ENCODE measurements at regions not wholly inside any gene's neighbourhood (a gene's known extent, or its start where the extent isn't known, plus 50 kb on each side); places are given as distances from the start of the nearest gene placed in this dataset.

GRCh38 chr16:8430401-8430800, 159.9 kb downstream of the TMEM114 start:
- no peaks in the 10 kb centered on the region for H3K4me1 ChIP-seq
- FAIRE-seq (no peak), DNase-seq (ENCODE audit: low read depth in 1 of 2, low spot score in 1 of 2) (no peak), ATAC-seq (no peak)
- no peak overlapping the region for H3K27ac ChIP-seq
- CTCF ChIA-PET, result no interaction called here
- H3K4me3 ChIP-seq, result no peak overlapping the region
- WGBS (ENCODE audit: missing lambda C conversion rate), result 2% methylated on average over 3 of the region's 3 CpGs
- POLR2A ChIA-PET, result no interaction called here
- H3K9me3 ChIP-seq, result no peaks in the 10 kb centered on the region; the same call in 2 of the 3 replicates
- H3K4me2 ChIP-seq, result no peak overlapping the region
- TF ChIP-seq NR3C1 (IDR thresholded peaks at IDR 0.05) (no peak), JUNB (IDR thresholded peaks at IDR 0.05) (no peak), ZC3H11A (IDR thresholded peaks at IDR 0.05) (no peak), CTCF (IDR thresholded peaks at IDR 0.05) (no peak), TFCP2L1 (CRISPR knock-in tag; IDR thresholded peaks at IDR 0.05) (no peak), FOSL2 (IDR thresholded peaks at IDR 0.05) (no peak), FOSL2 (CRISPR knock-in tag; IDR thresholded peaks at IDR 0.05) (no peak), NPAS2 (CRISPR knock-in tag; IDR thresholded peaks at IDR 0.05; ENCODE audit: borderline replicate concordance) (no peak), HDAC2 (IDR thresholded peaks at IDR 0.05) (no peak), ATOH8 (CRISPR knock-in tag; IDR thresholded peaks at IDR 0.05; ENCODE audit: low read depth) (no peak)

- DNase-seq (ENCODE audit: low read depth in 1 of 2, low spot score in 1 of 2) (no peak), ATAC-seq (no peak), FAIRE-seq (no peak)
- H3K27ac ChIP-seq, result no peak overlapping the region
- no peak overlapping the region for H3K4me3 ChIP-seq
- POLR2A ChIA-PET, result no interaction called here
- CTCF ChIA-PET, result no interaction called here
- H3K9me3 ChIP-seq, result no peaks in the 10 kb centered on the region; the same call in 2 of the 3 replicates
- H3K4me2 ChIP-seq, result no peak overlapping the region
- 16% methylated on average over 4 of the region's 4 CpGs for WGBS (ENCODE audit: missing lambda C conversion rate)
- H3K4me1 ChIP-seq, result no peaks in the 10 kb centered on the region
- TF ChIP-seq CHD4 (IDR thresholded peaks at IDR 0.05; ENCODE audit: borderline replicate concordance) (no peak), POLR2AphosphoS2 (conservative IDR thresholded peaks at IDR 0.05; ENCODE audit: low read length) (no peak), HMGXB4 (CRISPR knock-in tag; IDR thresholded peaks at IDR 0.05; ENCODE audit: borderline replicate concordance) (no peak), MAFK (IDR thresholded peaks at IDR 0.05; ENCODE audit: partially characterized antibody) (no peak), TP53 (CRISPR knock-in tag; IDR thresholded peaks at IDR 0.05) (no peak), NFE2L2 (conservative IDR thresholded peaks at IDR 0.05; ENCODE audit: low read length) (no peak)
Measured at GRCh38 chr16:8426569-8426968, 163.7 kb downstream of the TMEM114 start.

- ATAC-seq, result no peak
Measured at GRCh38 chr16:8417145-8417544, 173.2 kb downstream of the TMEM114 start.

More at GRCh38 chr16:8417145-8417544, 173.2 kb downstream of the TMEM114 start:
- WGBS (ENCODE audit: missing lambda C conversion rate), result 10% methylated on average over 4 of the region's 4 CpGs
- CTCF ChIA-PET, result no interaction called here
- no peaks in the 10 kb centered on the region for H3K4me1 ChIP-seq
- FAIRE-seq (no peak), DNase-seq (ENCODE audit: low read depth in 1 of 2, low spot score in 1 of 2) (no peak)
- POLR2A ChIA-PET, result no interaction called here
- no peak overlapping the region for H3K27ac ChIP-seq
- no peak overlapping the region for H3K4me2 ChIP-seq
- H3K4me3 ChIP-seq, result no peak overlapping the region
- H3K9me3 ChIP-seq, result no peaks in the 10 kb centered on the region
- TF ChIP-seq HMGXB4 (CRISPR knock-in tag; IDR thresholded peaks at IDR 0.05; ENCODE audit: borderline replicate concordance), result no peak
- no peak for TF ChIP-seq MAFK (IDR thresholded peaks at IDR 0.05; ENCODE audit: partially characterized antibody)
- no peak for TF ChIP-seq CBX8 (IDR thresholded peaks at IDR 0.05)
- TF ChIP-seq CBX2 (IDR thresholded peaks at IDR 0.05; ENCODE audit: borderline replicate concordance, low read depth), result no peak
- no peak for TF ChIP-seq EHF (CRISPR knock-in tag; IDR thresholded peaks at IDR 0.05)
- TF ChIP-seq FOSL2 (IDR thresholded peaks at IDR 0.05), result no peak
- no peak for TF ChIP-seq FOSL2 (CRISPR knock-in tag; IDR thresholded peaks at IDR 0.05)
- no peak for TF ChIP-seq TP53 (CRISPR knock-in tag; IDR thresholded peaks at IDR 0.05)
- no peak for TF ChIP-seq KDM5A (IDR thresholded peaks at IDR 0.05)
- TF ChIP-seq HOXB13 (CRISPR knock-in tag; IDR thresholded peaks at IDR 0.05; ENCODE audit: low read depth), result no peak
- no peak for TF ChIP-seq PBX3 (IDR thresholded peaks at IDR 0.05)
- no peak for TF ChIP-seq ZSCAN20 (CRISPR knock-in tag; IDR thresholded peaks at IDR 0.05)
- TF ChIP-seq POLR2AphosphoS2 (conservative IDR thresholded peaks at IDR 0.05; ENCODE audit: low read length), result no peak
- no peak for TF ChIP-seq MYC (IDR thresholded peaks at IDR 0.05; ENCODE audit: borderline replicate concordance, low read length)
- TF ChIP-seq HDAC2 (IDR thresholded peaks at IDR 0.05), result no peak
- no peak for TF ChIP-seq USF2 (IDR thresholded peaks at IDR 0.05)

All from A549 (cell line).